HT-29 (cell line): ENCODE measurements at regions not wholly inside any gene's neighbourhood (a gene's known extent, or its start where the extent isn't known, plus 50 kb on each side); places are given as distances from the start of the nearest gene placed in this dataset.
"Not testable (repeated sequence)": the region's sequence is repeated elsewhere in the genome, so short reads cannot be mapped to it uniquely, and the experiment has no call there.

Experiments
- DNase-seq: peaks from one replicate; pipeline ENCODE4 v3.0.0-alpha.2; 2015; ENCODE audit warnings: low spot score

DNA sequence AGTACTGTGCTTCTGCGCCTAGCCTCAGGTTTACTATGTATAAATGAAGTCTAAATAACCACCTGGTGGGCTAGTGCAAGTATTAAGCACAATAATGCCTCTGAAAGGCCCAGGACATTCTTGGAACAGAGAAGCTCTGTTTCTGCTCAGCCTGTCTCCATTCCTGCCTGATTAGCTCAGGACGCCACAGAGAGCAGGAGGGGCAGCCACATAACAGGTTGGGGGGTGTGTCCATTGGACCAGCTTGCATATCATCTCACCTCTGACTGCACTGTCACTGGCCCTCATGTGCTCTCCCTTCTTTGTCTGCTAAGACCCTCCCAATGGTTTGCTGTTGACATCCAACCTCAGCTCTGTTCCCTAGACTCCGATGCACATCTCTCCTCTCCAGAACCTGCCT, 52.8 kb upstream of the IKZF1 start:
- DNase-seq: no peak

DNA sequence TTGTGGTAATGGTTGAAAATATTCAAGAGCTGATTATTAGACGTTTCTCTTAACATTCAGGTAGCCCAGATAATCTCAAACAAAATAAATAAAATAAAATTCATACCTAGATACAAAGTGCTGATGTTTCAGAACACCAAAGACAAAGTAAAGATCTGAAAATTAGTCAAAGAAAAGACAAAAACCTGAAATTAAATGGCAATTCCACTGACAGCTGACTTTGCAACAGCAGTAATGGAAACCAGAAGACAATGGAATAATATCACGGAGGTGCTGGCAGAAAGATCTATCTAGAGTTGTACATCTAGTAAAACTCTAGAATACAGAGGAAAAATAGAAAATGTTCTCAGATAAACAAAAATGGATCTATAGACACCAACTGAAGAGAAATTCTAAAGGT, 58.0 kb upstream of the IKZF1 start:
- no peak for DNase-seq

DNA sequence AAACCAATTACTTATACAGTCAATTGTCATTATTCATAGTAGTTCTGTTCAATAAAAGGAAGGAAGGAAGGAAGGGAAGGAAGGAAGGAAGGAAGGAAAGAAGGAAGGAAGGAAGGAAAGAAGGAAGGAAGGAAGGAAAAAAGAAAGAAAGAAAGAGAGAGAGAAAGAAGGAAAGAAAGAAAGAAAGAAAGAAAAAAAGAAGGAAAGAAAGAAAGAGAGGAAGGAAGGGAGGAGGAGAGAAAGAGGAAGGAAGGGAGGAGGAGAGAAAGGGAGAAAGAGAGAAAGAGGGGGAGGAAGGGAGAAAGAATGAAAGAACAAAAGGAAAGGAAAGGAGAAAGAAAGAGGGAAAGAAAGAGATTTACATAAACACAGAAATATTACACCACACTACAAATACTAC, 62.4 kb upstream of the IKZF1 start:
- not testable (repeated sequence) for DNase-seq

DNA sequence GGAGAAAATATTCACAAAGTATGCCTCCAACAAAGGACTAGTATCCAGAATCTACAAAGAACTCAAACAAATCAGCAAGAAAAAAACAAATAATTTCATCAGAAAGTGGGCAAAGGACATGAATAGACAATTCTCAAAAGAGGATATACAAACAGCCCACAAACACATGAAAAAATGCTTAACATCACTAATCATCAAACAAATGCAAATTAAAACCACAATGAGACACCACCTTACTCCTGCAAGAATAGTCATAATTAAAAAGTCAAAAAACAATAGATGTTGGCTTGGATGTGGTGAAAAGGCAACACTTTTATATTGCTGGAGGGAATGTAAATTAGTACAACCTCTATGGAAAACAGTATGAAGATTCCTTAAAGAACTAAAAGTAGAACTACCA, 63.8 kb upstream of the IKZF1 start:
- DNase-seq: not testable (repeated sequence)

DNA sequence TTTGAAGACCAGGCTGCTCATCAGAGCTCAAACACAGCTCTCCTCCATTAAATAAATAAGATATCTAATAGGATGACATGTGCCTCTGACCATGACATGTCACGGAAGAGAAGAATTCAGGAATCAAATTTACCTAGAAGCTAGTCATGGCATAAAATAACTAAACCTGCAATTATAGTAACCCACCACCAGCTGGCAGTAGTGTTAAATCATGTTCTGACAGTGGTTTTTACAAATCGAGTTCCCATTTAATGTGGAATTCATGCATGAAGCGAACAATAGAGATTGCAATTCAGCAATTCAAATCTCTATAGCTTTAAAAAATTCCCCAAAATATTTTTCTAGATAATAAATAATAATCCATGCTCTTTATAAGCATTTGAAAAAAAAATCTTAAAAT, 74.6 kb upstream of the IKZF1 start:
- DNase-seq: peak; percentile 59

DNA sequence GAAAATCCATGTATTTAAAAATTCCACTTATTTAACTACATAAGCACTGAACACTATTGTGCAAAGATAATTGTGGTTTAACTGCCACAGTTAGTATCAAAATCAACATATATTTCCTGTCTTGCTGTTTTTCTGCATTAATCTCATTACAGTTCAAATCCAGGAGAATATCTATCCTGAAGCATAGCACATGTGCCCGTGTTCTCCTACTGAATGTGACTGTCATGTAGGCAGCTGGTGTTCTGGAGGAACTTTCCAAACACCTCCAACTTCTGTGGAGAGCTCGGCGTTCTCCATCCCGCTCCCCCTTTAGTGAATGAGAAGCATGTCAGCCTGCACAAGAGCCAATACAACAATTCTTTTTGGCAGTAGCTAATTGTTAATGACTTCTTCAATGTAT, 76.4 kb upstream of the IKZF1 start:
- DNase-seq: no peak

DNA sequence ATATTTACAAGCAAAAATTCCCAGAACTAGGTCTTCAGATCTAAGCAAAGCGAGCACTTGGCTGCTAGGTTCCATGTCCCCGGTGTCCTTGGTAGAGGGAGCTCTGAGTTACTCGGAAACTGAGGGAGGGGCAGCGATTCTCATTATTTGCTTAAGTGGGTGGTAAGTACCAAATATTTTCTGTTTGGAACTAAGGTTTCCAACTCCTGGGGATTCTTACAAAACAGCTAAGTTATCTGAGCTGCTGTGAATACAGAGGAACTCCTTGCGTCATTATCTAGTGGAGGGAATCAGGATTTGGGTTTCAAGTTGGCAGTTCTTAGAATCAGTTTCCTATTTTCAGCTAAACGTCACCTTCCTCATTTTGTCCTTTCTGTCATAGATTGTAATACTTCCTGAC, 76.8 kb upstream of the IKZF1 start:
- no peak for DNase-seq

DNA sequence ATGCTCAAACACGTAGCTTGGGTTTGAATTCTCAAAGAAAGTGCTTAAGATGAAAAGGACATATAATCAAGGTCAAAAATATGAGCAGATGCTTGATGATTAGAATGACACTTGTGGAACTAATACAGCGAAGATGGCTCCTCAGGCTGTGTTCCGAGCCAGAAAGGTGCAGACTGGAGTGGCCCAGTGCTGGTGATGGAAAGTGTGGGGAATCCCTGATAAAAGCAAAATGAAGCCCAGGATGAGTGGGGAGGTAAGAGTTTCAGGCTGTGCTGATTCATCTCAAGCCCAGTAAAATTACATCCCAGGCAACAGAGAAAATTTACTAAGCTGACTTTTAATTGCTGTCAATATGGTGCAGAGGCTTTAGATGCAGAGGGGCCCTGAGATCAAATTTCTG, 77.8 kb upstream of the IKZF1 start:
- DNase-seq: no peak

DNA sequence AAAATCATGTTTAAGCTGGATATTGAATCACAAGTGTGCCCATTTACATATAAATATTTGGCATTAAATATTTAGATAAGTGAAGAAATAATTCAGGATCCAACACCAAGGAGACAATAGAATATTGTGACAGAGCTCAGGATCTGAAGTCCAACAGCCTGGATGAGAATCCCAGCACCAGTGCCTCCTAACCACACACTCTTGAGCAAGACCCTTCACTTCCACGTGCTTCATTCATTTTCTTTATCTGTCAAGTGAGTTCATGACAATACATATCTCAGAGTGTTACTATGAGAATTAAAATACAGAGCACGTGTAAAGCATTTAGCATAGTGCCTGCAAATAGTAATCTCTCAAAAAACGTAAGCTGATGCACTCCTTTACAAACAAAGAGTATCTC, 78.4 kb upstream of the IKZF1 start:
- DNase-seq: no peak

DNA sequence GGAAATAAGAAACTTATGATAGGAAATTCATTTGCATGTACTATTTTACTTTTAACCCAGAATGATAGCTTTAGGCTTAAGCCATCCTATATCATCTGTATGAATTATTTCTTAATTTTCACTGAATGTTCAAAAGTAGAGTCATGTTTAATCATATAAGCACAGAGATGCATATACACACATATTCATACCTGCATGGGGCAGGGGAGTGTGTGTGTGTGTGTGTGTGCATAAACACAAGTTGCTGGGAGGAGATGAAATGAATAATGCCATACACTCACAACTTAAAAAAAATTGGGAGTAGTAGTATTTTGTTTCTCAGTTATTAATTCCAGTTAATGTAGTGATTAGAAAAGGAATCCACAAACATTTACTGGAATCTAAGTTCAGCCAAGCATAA, 83.1 kb upstream of the IKZF1 start:
- DNase-seq: no peak

DNA sequence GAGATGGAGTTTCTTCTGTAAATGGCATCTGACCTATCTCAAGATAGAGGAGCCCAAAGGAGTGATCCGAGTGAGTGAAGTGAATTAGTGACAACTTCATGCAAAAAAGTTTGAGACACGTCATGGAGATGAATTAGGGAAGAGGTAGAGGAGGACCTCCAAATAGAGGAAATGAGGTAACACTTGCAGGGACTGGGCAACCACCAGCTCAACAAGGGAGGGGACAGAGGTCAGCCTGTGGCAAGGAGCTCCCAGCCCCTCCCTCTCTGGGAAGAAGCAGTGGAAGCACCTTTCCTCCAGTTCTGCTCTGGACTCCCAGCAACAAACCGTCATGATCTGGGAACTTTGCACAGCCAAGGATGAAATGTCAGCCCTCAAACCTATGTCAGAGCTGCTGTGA, 83.5 kb upstream of the IKZF1 start:
- DNase-seq: no peak

DNA sequence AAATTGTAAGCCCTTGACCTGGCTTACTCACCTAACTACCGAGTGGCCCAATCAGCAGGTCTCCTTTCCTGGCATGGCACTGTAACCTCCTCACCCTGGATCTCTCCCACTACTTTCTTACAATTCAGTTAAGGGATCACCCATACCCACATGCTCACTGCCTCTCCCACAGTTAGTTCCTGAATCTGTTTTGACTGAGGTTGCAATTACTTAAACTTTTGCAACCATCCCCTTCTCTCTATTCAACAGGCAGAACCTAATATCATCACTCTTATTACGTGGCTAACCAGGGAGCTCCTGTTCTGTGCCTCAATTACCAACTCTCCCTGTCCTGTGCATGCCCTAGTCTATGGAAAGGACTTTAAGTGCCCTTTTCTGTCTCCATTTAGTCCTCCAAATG, 84.2 kb upstream of the IKZF1 start:
- no peak for DNase-seq

DNA sequence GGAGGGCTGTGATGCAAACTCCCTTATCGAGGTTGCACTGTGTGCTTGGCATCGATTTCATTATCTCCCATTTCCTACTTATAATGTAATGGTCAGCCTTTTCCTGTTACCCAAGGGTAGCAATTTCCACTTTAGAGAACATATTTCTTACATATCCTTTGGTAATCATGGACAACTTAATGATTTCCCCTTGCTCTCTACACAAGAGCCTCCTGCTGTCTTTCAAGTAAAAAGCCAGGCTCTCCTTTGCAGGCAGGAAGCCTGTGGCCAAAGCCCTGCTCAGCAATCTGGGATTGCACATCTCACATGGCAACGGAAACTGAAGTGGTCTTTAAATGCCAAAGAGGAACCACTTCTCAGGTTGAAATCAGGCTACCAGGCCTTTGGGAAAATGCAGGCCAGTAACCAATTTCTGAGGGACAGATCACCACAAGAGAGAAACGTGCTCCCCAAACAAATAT, 86.7 kb upstream of the IKZF1 start:
- DNase-seq: no peak

DNA sequence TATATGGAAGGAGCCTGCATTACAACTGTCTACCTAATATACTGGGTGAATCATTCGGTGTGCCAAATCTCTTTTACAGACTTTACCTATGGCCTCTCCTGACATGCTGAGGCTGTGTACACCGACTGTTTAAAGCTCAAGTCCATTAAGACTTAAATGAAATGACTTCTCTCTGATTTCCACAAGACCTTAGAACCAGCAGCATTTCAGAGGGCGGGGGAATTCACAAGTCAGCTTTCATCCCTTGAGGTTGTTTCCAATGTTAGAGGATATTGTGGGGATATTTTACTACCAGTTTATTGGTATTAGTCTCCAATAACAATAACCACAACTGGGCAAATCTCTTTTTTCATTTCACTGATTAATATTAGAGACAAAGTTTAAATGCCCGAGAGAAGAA, 87.1 kb upstream of the IKZF1 start:
- DNase-seq: no peak

DNA sequence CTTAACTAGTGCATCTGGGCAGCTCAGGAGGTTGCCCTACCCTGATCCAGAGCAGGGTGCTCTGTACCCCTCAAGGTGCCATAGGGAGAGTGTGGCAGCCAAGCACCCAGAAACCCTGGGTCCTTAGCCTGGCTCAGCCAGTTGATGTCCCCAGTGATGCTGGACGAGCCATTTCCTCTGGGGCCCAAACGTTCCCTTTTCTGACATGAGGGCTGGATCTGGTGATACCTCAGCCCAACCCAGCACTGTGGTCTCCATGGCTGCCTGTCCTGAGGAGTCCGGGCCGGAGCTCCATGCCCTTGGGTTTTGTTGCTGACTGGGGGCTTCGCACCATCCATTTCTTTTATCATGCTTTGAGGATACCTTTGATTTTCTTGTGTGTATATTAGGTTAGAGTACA, 87.9 kb upstream of the IKZF1 start:
- DNase-seq: no peak

DNA sequence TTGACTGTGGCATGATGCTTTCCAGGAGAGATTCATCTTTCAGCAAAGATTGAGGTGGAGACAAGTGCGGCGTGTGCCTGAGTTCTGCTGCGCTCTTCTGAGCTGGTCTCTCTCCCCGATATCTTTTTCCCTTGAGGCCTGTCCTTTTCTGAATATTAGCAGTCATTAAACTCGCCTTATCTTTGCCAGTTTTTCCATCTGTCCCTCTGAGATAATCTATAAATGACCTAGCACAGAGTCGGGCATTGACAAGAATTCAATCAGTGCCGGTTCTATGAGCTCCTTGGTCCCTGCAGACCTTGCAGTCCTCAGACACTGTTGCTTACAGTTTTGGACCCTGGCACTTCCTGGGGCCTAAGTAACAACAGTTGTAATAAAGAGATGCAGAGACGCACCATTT, 89.7 kb upstream of the IKZF1 start:
- no peak for DNase-seq

DNA sequence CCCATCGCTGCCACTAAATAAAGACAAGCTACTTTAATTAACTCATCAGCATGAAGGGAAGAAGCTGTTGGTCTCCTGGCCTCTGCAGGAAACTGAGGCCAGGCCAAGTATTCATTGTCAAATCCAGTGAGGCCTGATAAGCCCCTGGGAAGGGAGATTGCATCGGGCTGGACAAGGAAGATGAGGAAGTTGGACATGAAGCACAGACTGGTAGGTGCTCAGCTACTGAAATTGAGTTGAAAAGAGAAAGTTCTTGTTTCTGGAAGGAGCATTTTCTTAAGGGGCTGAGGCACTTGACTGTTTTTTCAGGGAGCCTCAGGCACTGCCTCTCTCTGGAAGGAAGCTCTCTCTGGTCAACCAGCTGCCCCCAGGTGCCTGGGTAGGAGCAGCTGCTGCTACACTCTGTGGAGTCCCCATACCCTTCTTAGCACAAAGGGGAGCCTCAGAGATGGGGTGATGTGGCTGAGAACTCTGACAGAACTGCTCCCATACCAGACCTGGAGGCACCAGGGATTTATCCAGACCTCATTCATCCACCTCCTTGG, 90.3 kb upstream of the IKZF1 start:
- no peak for DNase-seq

DNA sequence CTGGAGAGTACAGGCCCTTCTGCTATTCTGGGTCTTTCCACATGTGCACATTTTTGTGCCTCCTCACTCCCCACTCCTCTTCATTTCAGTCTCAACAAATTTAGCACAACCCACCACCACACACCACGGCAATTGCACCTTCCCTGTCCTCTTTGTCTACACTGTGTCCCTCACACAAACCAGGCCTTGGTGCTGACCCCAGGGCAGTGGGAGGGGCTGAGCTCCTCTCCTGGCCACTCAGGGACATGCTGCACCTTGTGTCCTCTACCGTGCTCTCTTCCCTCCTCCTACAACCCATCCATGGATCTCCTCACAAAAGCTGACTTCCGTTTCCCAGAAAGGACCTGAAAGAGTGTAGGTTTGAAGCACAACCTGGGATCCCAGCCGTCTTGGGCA, 90.9 kb upstream of the IKZF1 start:
- no peak for DNase-seq

DNA sequence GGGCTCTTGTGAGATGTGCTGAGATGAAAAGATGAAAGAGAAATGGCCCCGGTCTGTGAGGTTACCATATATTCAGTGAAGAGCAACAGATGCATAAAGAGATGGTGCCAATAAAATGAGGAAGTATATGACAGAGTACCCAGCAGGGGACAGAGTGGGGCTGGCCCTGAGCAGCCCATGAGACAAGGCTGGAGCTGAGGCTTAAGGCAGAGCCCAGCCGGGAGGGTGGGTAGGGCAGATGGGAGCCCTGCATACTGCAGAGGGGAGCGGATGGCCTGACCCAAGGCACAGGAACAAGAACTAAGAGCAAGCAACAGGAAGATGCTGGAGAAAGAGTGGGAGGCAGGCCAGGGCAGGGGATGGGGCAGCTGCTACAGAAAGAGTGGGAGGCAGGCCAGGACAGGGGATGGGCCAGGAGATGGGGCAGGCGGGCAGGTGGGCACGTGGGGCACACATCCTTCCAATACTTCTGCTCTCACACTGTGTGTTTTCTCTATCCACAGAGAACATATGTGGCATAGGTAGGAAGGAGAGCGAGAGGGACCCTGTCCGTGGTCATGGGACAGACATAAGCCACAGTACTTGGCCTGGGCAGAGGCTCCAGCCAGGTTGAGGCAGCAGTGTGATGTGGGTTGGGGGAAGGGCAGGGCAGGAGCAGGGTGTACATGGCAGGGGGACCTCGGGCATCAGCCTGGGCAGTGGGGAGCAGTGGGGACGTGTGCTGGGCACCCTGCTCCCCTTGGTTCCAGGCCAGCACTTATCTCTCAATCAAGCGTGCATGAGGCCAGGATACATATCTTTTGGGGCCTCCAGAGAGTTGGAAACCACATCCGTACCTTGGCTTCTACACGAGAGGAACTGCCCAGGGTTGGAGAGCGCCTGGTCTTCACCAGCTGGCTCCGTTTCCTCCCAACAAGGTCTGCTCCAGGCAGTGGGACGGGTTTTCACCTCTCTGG, 91.6 kb upstream of the IKZF1 start:
- DNase-seq: no peak

DNA sequence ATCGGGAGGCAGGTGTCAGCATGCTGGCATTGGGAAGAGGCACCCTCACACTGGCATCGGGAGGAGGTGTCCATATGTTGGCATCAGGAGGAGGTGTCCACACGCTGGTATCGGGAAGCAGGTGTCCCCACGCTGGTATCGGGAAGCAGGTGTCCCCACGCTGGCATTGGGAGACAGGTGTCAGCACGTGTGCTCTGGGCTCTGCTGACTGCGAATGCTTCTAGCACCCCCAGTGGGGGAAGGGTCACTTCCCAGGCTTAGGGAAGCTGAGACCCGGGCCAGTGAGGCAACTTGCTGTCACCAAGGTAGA, 92.5 kb upstream of the IKZF1 start:
- no peak for DNase-seq

DNA sequence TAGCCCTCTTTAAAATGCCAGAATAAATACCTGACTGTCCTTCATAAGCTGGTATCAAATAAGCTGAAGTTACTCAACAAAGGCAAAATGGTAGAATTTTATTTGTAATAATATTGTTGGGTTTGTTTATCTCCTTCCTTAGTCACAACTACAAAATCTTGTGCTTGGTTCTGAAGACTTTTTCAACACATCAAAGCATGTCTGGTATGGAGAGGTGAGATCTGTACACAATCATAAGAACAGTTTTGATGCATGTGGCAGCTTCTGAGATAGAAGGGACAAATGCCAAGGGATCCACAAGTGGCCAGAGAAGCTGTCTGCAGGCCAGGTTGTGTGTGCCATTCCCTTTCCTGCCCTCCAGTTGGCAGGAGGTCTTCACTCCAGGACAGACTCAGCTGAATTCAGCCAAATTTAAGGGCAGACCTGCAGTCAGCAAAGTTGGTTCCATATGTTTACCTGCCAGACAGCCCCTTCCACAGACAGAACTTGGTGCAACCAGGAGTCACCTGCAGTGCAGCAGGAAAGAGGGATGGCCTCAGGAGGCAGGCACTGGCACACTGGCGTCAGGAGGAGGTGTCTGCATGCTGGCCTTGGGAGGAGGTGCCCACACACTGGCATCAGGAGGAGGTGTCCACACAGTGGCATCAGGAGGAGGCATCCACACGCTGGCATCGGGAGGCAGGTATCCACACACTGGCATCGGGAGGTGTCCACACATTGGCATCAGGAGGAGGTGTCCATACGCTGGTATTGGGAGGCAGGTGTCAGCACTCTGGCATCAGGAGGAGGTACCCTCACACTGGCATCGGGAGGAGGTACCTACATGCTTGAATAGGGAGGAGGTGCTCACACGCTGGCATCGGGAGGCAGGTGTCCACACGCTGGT, 93.1 kb upstream of the IKZF1 start:
- no peak for DNase-seq

DNA sequence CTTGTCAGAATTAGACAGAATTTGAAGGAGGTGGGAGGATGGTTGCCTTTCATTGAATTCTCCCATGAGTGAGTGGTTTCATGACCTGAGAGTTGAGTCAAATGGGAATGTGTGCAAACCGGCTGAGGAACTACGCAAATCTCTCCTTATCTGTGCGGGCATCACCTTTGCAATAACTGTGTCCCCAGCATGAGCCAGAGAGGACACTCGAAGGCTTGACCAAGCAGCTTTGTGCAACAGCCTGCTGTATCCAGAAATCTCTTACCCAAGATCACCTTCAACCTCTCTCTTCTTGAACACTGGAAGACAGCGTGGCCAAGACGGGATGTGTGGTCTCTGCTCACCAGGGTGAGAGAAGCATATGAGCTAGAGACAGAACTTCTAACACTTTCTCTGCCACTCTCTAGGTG, 93.8 kb upstream of the IKZF1 start:
- no peak for DNase-seq
